Upper lobe of right lung (tissue), 1 donor: ENCODE measurements at regions not wholly inside any gene's neighbourhood (a gene's known extent, or its start where the extent isn't known, plus 50 kb on each side); places are given as distances from the start of the nearest gene placed in this dataset.
A peak's percentile ranks its signal among the peaks of the same experiment; 100 is the strongest.

Experiments
- ATAC-seq: fragments of 200-7000 bp; cut with Tn5 transposase; one replicate; pipeline ENCODE4 v1.9.1; 2020; ENCODE audit warnings: mild to moderate bottlenecking, moderate library complexity
- DNase-seq: peaks from one replicate; pipeline ENCODE4 v3.0.0-alpha.2; 2020
- H3K27ac ChIP-seq: fragments of 200-600 bp; one replicate; pipeline ENCODE4 v1.8.0; 2022
- H3K27me3 ChIP-seq: fragments of 200-600 bp; one replicate; pipeline ENCODE4 v1.8.0; 2022; ENCODE audit warnings: mild to moderate bottlenecking
- H3K36me3 ChIP-seq: fragments of 200-600 bp; one replicate; pipeline ENCODE4 v1.8.0; 2022
- H3K4me1 ChIP-seq: fragments of 200-600 bp; one replicate; pipeline ENCODE4 v1.8.0; 2022
- H3K4me3 ChIP-seq: fragments of 200-600 bp; one replicate; pipeline ENCODE4 v1.8.0; 2022; ENCODE audit warnings: mild to moderate bottlenecking
- H3K9me3 ChIP-seq: fragments of 200-600 bp; one replicate; pipeline ENCODE4 v1.8.0; 2022
- CTCF ChIP-seq: fragments of 200-600 bp; IDR thresholded peaks from one replicate; pipeline ENCODE4 v1.8.0; 2022; ENCODE audit warnings: antibody characterized with exemption
- intact Hi-C: fragments of 100-400 bp; cut with DNase I; formaldehyde crosslinking; loops from one replicate; pipeline ENCODE4 v1.11.0; 2022
- donor health status: DM: no; HTN: yes; CAD: no; lungs with severe emphysema.

- ATAC-seq (no peak), DNase-seq (no peak)
- no peak for TF ChIP-seq CTCF
- Histone ChIP-seq H3K9me3 (no peaks in the 10 kb centered on the region), H3K4me1 (no peaks in the 10 kb centered on the region), H3K27ac (no peak overlapping the region), H3K27me3 (no peaks in the 10 kb centered on the region), H3K36me3 (no peaks in the 10 kb centered on the region), H3K4me3 (no peak overlapping the region)
- intact Hi-C loops: no loop called here
Observed at GRCh38 chr2:183259921-183260320, 135.7 kb downstream of the NUP35 start.

GRCh38 chr2:183260527-183260926 is 136.3 kb downstream of the NUP35 start:
- no peaks in the 10 kb centered on the region for H3K36me3 ChIP-seq
- no peak overlapping the region for H3K27ac ChIP-seq
- H3K4me3 ChIP-seq: no peak overlapping the region
- no peak for TF ChIP-seq CTCF
- H3K9me3 ChIP-seq: no peaks in the 10 kb centered on the region
- H3K4me1 ChIP-seq: no peaks in the 10 kb centered on the region
- no peaks in the 10 kb centered on the region for H3K27me3 ChIP-seq
- ATAC-seq (no peak), DNase-seq (peak; percentile 55)
- intact Hi-C loops: no loop called here

- Histone ChIP-seq H3K27ac (no peak overlapping the region), H3K36me3 (no peaks in the 10 kb centered on the region), H3K27me3 (no peaks in the 10 kb centered on the region), H3K9me3 (no peaks in the 10 kb centered on the region), H3K4me1 (no peaks in the 10 kb centered on the region), H3K4me3 (no peak overlapping the region)
- DNase-seq: no peak
- no peak for TF ChIP-seq CTCF
- intact Hi-C loops: no loop called here
- ATAC-seq: no peak
Observed at GRCh38 chr2:183264890-183265535, 140.8 kb downstream of the NUP35 start.

- no peak for ATAC-seq
- H3K36me3 ChIP-seq: no peaks in the 10 kb centered on the region
- no peak for DNase-seq
- no peak overlapping the region for H3K27ac ChIP-seq
- no peak for TF ChIP-seq CTCF
- no peak overlapping the region for H3K4me3 ChIP-seq
- H3K4me1 ChIP-seq: no peaks in the 10 kb centered on the region
- intact Hi-C loops: no loop called here
- no peaks in the 10 kb centered on the region for H3K27me3 ChIP-seq
- no peaks in the 10 kb centered on the region for H3K9me3 ChIP-seq
Observed at GRCh38 chr2:183267148-183267827, 143.0 kb downstream of the NUP35 start.

GRCh38 chr2:183269956-183270355 is 145.7 kb downstream of the NUP35 start:
- H3K4me1 ChIP-seq: no peaks in the 10 kb centered on the region
- H3K27me3 ChIP-seq: no peaks in the 10 kb centered on the region
- no peaks in the 10 kb centered on the region for H3K36me3 ChIP-seq
- intact Hi-C loops: no loop called here
- no peak overlapping the region for H3K27ac ChIP-seq
- DNase-seq (no peak), ATAC-seq (no peak)
- TF ChIP-seq CTCF: no peak
- H3K4me3 ChIP-seq: no peak overlapping the region
- H3K9me3 ChIP-seq: no peaks in the 10 kb centered on the region
